Cardiac septum (tissue), 1 donor: ENCODE measurements at regions not wholly inside any gene's neighbourhood (a gene's known extent, or its start where the extent isn't known, plus 50 kb on each side); places are given as distances from the start of the nearest gene placed in this dataset.
"Not testable (repeated sequence)": the region's sequence is repeated elsewhere in the genome, so short reads cannot be mapped to it uniquely, and the experiment has no call there.

Source experiments
- DNase-seq: peaks from one replicate; pipeline ENCODE4 v3.0.0-alpha.2; 2020; ENCODE audit warnings: low spot score
- intact Hi-C: fragments of 100-400 bp; cut with DNase I; formaldehyde crosslinking; loops from one replicate; pipeline ENCODE4 v1.14.0; 2022
- donor health status: DM: no; HTN: no; CAD: no.

DNA sequence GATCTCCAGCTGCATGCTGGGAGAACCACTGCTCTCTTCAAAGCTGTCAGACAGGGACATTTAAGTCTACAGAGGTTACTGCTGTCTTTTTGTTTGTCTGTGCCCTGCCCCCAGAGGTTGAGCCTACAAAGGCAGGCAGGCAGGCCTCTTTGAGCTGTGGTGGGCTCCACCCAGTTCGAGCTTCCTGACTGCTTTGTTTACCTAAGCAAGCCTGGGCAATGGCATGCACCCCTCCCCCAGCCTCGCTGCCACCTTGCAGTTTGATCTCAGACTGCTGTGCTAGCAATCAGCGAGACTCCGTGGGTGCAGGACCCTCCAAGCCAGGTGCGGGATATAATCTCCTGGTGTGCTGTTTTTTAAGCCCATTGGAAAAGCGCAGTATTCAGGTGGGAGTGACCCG, 591.0 kb upstream of the IL12A start:
- intact Hi-C loops, DNase-seq: not testable (repeated sequence)

DNA sequence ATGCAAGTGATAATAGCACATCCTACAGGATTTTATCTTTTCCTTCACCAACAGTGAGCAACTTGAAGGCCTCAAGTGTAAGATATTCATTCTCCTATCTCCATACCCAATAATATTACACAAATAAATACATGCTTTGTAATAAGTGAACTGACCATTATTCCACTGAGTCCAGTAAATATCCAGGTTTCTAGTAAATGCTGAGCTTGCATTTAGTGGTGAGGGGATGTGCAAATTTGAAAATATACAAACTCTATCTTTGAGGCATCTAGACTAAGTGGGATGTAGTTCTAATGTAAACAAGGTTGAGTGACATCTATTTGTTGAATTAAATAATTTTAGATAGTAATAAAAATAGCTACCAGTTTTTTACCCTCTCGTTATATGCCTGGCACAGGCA, 587.6 kb upstream of the IL12A start:
- intact Hi-C loops, result no loop called here
- no peak for DNase-seq

DNA sequence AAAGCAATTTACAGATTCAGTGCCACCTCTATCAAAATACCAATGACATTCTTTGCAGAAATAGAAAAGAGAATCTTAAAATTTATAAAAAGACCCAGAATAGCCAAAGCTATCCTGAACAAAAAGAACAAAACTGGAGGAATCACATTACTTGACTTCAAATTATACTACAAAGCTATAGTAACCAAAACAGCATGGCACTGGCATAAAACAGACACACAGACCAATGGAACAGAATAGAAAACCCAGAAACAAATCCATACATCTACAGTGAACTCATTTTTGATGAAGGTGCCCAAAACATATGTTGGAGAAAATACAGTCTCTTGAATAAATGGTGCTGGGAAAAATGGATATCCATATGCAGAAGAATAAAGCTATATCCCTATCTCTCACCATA, 578.9 kb upstream of the IL12A start:
- intact Hi-C loops, DNase-seq: not testable (repeated sequence)

DNA sequence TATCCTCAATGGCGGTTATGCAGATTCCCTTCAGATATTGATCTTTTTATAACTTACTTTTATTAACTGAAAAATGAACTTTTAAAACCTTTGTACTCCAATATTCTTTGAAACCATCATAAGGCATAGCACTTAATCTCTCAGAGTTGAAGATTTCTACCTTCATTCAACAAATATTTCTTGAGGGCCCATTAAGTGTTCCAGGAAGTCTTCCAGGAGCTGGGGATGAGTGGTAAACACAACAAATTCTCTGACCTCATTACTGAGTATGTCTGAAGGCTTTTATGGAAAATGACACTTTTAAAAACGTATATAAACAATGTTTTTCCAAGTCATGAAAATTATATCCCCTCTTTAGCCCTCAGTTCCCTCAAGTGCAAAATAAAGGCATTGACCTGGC, 575.3 kb upstream of the IL12A start:
- intact Hi-C loops, result no loop called here
- no peak for DNase-seq

DNA sequence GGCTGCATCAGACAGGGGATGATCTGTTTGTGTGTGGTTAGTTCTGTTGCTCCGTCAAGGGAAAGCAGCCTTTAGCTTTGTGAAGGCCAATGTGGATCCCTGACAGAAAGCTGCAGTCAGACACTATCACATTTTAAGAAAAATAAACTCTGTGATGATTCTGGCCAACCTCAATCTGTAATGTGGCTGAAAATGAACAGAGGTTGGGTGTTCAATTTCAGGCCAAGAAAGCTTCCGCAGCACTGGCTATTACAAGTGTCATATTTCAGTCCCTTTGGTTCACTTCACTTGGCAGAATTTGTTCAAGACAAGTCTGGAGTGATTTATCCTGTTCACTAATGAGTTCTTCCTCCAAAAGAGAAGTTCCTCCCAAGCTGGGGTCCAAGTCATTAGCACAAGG, 571.8 kb upstream of the IL12A start:
- no peak for DNase-seq
- intact Hi-C loops, result no loop called here

DNA sequence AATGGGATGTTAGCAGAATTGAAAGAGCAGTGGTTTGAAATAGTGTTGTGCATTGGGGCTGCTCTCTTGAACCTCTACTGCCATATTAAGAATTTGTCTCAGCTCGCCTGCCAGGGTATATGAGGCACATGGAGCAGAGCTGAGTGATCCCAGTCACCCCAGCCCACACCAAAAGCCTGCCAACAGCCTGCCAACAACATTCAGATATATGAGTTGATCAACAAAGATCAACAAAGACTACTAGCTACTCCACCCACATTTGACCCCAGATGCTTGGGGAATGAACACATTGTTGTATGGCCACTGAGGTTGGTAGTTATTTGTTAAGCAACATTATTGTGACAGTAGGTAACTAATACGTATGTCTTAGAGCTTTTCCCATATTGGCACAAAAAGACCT, 570.9 kb upstream of the IL12A start:
- DNase-seq, result no peak
- intact Hi-C loops, result no loop called here

DNA sequence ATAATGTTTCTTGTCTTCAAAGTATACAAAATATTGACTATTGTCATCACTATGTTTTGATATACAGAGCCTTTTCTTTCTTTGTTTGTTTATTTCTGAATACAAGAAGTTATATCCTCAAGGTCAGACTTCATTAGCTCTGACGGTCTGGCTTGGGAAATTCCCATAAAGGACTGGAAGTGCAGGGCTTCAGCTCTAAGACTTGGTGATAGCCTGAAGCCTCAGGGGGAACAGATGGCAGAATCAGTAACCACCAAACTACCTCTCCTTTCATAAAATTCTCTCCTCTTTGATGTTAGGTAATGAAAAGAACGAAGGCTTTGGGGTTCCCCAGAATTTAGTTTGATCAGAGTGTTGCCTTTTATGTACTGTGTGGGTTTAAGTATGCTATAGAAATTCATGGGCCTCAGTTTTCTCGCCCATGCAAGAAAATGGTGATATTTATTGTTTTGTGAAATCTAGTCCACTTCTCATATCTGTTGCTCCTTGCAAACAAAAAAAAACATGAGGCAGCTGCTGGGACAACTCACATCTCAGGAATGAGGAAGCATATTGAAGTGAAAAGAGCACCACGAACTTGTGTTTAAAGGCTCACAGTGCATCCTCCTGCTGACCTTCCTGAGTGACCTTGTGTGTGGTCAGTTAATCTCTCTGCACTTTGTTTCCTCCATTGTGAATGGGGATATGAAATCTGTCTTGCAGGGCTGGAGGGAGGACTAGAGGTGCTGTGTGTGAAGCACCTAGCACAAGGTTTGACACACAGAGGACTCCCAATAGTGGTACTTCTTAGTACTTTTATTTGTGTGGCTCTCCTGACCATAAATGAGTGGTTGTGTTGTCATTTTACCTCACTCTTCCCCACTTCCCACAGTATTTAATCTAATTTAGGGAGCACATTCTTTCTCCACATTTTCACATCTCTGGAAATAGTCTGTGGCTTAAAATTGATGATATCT, 569.8 kb upstream of the IL12A start:
- intact Hi-C loops, result no loop called here

DNA sequence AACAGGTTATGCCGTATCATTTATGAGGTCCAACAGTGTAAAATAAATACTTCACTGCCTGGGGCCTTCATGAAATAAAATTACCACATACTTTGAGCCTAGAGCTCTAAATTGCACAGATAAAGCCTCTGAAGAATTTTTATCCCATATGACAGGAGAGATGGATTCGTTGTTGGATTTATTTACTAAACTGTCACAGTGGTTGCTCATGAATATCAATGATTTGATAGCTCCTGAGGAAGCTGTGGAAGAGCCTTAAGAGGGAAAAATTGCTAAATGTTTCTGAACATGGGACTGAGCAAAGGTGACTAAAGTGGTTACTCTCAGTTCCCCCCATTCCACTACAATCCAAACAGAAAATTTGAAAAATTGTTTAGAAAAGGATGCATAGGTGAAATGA, 558.9 kb upstream of the IL12A start:
- DNase-seq, result no peak
- intact Hi-C loops, result no loop called here

More for the DNA sequence above, 569.8 kb upstream of the IL12A start:
- no peak for DNase-seq

DNA sequence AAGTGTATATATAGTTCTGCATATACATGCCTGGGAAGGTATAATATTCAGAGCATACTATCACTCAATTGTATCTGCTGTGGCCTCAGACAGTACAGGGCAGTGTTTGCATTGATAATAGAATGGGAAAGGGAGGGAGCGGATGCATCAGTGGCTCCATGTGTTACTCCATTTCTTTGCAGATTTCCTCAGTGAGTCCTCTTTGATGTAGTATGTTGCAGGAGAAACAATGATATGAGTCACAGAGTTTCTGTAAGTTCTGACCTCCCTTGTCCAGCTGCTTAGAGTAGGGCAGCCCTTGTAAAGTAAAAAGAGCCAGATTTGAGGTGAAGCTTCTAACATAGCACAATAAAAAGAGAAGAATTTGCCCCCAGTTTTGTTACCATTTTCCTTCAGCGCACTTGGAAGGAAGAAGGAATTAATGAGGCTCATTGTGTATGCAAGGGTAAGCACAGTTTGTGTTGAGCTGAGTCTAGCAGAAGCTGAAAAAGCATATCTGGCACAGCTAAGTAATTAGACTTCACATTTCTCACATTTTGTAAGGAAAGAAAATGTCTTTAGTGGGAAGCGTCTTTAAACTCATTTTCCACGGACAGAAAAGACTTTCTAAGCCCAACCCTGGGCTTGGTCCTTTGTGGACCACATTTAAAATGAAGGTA, 555.8 kb upstream of the IL12A start:
- DNase-seq, result no peak
- intact Hi-C loops, result no loop called here

DNA sequence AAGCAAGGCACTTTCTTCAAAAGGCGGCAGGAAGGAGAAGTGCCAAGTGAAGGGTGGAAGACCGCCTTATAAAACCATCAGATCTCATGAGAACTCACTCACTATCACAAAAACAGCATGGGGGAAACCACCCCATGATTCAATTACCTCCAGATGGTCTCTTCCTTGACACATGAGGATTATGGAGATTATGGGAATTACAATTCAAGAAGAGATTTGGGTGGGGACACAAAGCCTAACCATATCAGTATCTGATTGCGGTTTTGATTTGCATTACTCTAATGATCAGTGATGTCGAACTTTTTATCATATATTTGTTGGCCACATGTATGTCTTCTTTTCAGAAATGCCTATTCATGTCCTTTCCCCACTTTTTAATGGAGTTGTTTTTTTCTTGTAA, 549.3 kb upstream of the IL12A start:
- intact Hi-C loops, result no loop called here
- no peak for DNase-seq

DNA sequence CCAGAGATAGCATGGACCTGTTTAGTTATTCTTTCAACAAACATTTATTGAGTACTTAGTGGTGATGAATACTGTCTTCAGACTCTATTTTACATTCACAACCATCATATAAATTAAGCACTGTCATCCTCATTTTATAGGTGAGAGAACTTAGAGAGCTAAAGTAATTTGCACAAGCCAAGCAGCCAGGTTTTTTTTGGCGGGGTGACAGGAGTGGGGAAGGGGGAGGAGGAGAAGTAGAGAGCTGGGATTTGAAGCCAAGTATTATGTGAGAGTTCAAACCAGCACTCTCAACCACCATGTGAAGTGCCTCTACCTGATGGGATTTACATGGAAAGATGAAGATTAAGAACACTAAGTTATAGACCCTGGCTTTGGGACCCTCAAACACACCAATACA, 547.4 kb upstream of the IL12A start:
- intact Hi-C loops, result no loop called here
- DNase-seq, result no peak

DNA sequence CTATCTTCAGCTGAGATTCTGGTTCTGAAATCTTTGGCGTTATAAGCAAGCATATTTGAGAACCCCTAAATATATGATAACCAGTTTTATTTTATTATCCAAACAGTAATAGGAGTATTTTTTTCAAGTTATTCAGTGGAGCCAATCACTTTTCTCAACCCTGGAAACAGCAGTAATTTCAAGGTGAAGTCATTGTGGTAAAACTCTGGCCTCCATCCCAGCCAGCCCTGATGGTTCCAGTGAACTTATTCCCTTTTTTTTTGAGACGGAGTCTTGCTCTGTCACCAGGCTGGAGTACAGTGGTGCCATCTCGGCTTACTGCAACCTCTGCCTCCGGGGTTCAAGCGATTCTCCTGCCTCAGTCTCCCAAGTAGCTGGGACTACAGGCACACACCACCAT, 545.4 kb upstream of the IL12A start:
- intact Hi-C loops, result no loop called here
- DNase-seq, result no peak

DNA sequence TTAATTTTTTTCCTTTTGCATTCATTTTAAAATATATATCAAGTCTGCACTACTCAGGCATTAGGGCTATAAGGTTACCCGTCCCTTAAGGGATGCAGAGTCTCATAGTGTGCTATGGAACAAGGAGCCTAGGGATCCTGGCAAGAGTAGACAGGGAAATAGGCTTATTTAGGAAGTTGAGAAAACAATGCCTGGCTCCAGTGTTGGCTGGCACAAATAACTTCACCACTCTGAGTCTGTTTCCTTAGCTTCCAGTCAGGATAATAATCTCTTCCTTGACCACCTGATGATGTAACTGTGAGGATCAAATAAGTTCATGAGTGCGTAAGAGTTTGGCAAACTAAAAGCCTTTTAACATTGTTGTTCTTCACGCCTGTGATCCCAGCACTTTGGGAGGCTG, 540.8 kb upstream of the IL12A start:
- intact Hi-C loops, result no loop called here
- no peak for DNase-seq

DNA sequence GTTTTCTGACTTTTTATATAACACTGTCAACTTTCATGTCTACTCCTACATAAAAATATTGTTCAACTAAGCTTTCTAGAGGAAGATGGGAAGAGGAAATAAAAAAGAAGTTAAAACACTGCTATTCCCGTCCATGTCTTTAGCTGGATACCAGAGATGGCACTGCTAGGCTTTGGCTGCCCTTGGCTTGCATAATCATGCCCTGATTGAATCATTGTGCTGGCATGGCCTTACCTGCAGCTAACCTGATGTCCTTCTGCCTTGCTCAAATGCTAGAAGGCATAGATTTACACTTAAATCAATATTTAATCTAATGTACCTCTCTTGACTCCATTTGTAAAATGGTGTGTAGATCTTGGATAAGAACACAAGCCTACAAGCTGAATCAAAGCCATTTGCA, 539.7 kb upstream of the IL12A start:
- no peak for DNase-seq
- intact Hi-C loops, result no loop called here

DNA sequence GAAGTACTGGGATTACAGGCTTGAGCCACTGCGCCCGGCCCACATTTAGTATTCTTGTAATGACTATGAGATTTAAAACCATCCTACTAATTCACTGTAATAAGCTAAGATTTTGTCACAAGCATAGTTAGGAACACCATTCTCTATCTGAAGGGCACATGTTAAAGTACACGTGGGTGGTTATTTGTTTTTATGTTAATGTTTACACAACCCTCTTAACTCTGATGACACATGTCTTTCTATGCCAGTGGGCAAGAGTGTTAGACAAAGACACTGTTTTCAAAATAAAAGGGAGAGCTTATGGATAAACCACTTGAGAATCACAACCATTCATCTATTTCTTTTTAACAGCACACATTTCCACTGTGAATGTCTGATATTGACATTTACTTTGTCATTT, 537.6 kb upstream of the IL12A start:
- DNase-seq, result no peak
- intact Hi-C loops, result no loop called here

DNA sequence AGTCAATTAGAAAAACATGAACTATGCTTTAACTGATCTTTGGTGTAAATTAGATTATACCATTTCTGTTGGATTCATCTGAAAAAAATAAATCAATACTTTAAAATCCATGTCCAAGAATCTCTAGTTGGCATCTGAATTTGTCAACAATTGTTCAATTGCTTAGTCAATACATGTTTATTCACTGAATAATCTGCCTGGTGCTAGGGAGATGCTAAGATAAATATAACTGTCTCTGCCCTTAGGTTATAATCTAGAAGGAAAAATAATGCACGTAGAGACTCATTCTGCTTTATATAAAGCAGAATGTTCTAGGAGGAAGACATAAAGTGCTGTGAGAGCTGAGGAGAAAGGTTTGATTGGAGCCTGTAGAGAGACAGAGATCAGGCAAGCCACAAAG, 537.2 kb upstream of the IL12A start:
- intact Hi-C loops, result no loop called here
- no peak for DNase-seq

DNA sequence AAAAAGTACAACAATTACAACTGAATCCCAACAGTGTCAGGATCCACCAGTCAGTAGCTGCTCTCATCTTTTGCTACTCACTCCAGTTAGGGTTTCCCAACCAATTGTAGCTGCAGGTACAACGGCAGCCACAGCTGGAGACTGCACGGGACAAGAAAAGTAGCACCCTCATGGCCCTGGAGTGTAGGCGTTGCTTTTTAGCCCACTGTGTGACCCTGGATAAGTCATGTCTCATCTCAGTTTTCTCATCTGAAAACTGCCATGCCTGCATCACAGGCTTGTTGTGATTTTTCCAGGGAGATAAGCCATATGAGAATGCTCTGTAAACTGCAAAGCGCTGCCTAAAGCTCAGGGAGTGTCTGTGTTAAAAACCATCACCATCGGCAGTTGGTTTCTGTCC, 535.6 kb upstream of the IL12A start:
- DNase-seq, result no peak
- intact Hi-C loops, result no loop called here

DNA sequence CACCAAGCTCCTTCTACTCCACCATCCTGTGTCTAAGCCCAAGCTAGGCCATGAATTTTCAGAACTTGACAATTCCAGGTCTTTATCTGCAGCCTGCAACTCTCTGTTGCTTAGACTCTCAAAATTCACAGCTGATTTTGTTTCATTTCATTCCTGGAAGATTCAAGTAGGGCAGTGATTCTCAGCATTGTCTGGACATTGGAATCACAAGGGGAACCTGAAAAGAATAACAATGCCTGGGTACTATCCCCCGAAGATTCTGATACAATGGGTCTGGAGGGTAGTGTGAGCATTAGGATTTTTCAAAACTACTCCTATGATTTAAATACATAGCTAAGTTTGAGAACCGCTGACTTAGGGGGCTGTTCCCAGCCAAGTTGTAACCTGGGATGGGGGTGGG, 534.7 kb upstream of the IL12A start:
- intact Hi-C loops, result no loop called here
- DNase-seq, result no peak

DNA sequence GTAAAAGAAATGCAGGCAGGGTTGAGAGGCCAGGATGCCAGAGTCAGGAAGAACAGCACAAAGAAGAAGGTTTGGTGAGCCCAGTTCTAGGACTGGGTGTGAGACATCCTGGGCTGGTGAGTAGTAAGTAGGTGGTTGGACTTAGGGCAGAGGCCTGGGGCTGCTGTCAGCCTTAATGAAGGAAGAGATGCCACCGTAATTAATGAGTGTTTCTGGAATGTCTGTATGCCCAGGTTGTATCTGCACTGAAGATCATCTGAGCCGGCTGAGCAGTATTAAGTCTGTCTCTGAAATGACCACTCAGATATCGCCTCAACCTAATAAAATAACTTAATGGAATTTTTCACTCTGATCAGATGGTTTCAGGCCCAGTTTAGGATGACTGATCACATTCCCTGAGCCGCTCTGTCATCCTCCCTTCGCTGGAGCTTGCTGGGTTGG, 532.9 kb upstream of the IL12A start:
- intact Hi-C loops, result no loop called here
- no peak for DNase-seq

DNA sequence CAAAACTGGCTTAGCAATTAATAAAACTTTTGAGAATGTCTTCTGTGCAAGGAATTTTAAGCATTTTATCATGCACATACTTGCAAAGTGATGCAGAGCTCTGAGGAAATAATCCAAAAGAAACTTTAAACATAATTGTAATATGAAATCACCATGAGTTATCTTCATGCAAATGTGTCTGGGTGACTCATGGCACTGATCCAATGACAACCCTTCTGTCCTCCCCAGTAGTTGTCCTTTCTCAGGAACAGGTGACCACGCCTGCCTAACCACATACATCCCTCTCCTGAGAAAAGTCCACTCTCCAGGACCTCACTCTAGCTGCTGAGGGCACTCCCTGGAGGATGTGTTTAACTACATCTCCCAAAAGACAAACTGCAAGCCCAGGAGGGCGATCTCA, 530.6 kb upstream of the IL12A start:
- intact Hi-C loops, result no loop called here
- no peak for DNase-seq

DNA sequence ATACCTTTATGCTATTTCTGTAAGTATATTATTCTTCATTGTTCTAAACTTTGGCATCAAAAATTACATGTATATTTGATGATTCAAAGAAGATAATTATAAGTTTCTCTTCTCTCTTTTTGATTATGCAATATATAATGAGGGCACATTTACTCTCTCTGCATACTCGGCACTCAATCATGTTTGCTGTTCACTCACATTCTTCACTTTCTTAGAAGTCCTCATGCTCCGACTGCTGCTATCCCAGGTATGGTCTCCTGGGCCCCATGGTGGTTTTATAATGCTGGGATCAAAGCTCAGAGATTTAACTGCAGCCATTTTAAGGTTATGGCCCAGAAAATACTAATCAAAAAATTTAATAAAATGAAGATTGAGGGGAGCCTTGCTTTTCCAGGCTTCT, 529.7 kb upstream of the IL12A start:
- no peak for DNase-seq
- intact Hi-C loops, result no loop called here
